ENCODE measurements at regions not wholly inside any gene's neighbourhood (a gene's known extent, or its start where the extent isn't known, plus 50 kb on each side); places are given as distances from the start of the nearest gene placed in this dataset.

- H3K9me3 ChIP-seq (ENCODE audit: insufficient read depth, low read length): no peaks in the 10 kb centered on the region
- peaks cover 9% of the 10 kb centered on the region for H3K4me1 ChIP-seq (ENCODE audit: low read length)
- H3K4me3 ChIP-seq (ENCODE audit: low read length): no peak overlapping the region
- no peak overlapping the region for H3K9ac ChIP-seq (ENCODE audit: low read length)
- H3K27me3 ChIP-seq (ENCODE audit: low read depth, low read length): no peaks in the 10 kb centered on the region
- H3K36me3 ChIP-seq (replicated peaks; ENCODE audit: low read depth, low read length): no peaks in the 10 kb centered on the region
- TF ChIP-seq EZH2phosphoT487 (IDR thresholded peaks at IDR 0.05; ENCODE audit: low read depth) (no peak), CTCF (IDR thresholded peaks at IDR 0.05; ENCODE audit: low read depth, low read length) (no peak)
- H3K4me2 ChIP-seq (ENCODE audit: low read length): no peak overlapping the region
- H3K79me2 ChIP-seq (ENCODE audit: low read length): no peaks in the 10 kb centered on the region
- H2AFZ ChIP-seq (ENCODE audit: low read depth, low read length): no peak overlapping the region
- no peaks in the 10 kb centered on the region for H4K20me1 ChIP-seq (ENCODE audit: insufficient read depth, low read length)
- H3K27ac ChIP-seq (ENCODE audit: low read length): no peak overlapping the region
Measured at GRCh38 chr17:63066158-63066813, 100.3 kb downstream of the TANC2 start.

GRCh38 chr17:63069245-63069644 lies 103.2 kb downstream of the TANC2 start:
- no peak overlapping the region for H2AFZ ChIP-seq (ENCODE audit: low read depth, low read length)
- H3K4me1 ChIP-seq (ENCODE audit: low read length): peaks cover 9% of the 10 kb centered on the region
- H3K27me3 ChIP-seq (ENCODE audit: low read depth, low read length): no peaks in the 10 kb centered on the region
- H3K9me3 ChIP-seq (ENCODE audit: insufficient read depth, low read length): no peaks in the 10 kb centered on the region
- H3K79me2 ChIP-seq (ENCODE audit: low read length): no peaks in the 10 kb centered on the region
- H3K4me3 ChIP-seq (ENCODE audit: low read length): no peak overlapping the region
- TF ChIP-seq EZH2phosphoT487 (IDR thresholded peaks at IDR 0.05; ENCODE audit: low read depth) (no peak), CTCF (IDR thresholded peaks at IDR 0.05; ENCODE audit: low read depth, low read length) (no peak)
- no peak overlapping the region for H3K4me2 ChIP-seq (ENCODE audit: low read length)
- no peaks in the 10 kb centered on the region for H4K20me1 ChIP-seq (ENCODE audit: insufficient read depth, low read length)
- no peak overlapping the region for H3K9ac ChIP-seq (ENCODE audit: low read length)
- H3K36me3 ChIP-seq (replicated peaks; ENCODE audit: low read depth, low read length): no peaks in the 10 kb centered on the region
- H3K27ac ChIP-seq (ENCODE audit: low read length): no peak overlapping the region

GRCh38 chr17:63070031-63070430 lies 104.0 kb downstream of the TANC2 start:
- no peaks in the 10 kb centered on the region for H3K79me2 ChIP-seq (ENCODE audit: low read length)
- TF ChIP-seq CTCF (IDR thresholded peaks at IDR 0.05; ENCODE audit: low read depth, low read length) (no peak), EZH2phosphoT487 (IDR thresholded peaks at IDR 0.05; ENCODE audit: low read depth) (no peak)
- no peak overlapping the region for H3K27ac ChIP-seq (ENCODE audit: low read length)
- H3K9me3 ChIP-seq (ENCODE audit: insufficient read depth, low read length): no peaks in the 10 kb centered on the region
- H3K36me3 ChIP-seq (replicated peaks; ENCODE audit: low read depth, low read length): no peaks in the 10 kb centered on the region
- no peak overlapping the region for H3K4me2 ChIP-seq (ENCODE audit: low read length)
- peaks cover 9% of the 10 kb centered on the region for H3K4me1 ChIP-seq (ENCODE audit: low read length)
- H3K27me3 ChIP-seq (ENCODE audit: low read depth, low read length): no peaks in the 10 kb centered on the region
- no peak overlapping the region for H3K9ac ChIP-seq (ENCODE audit: low read length)
- H2AFZ ChIP-seq (ENCODE audit: low read depth, low read length): no peak overlapping the region
- no peak overlapping the region for H3K4me3 ChIP-seq (ENCODE audit: low read length)
- H4K20me1 ChIP-seq (ENCODE audit: insufficient read depth, low read length): no peaks in the 10 kb centered on the region

GRCh38 chr17:63071797-63072196 lies 105.8 kb downstream of the TANC2 start:
- Histone ChIP-seq H3K4me1 (ENCODE audit: low read length) (peaks cover 9% of the 10 kb centered on the region), H3K27me3 (ENCODE audit: low read depth, low read length) (no peaks in the 10 kb centered on the region), H3K9me3 (ENCODE audit: insufficient read depth, low read length) (no peaks in the 10 kb centered on the region), H3K79me2 (ENCODE audit: low read length) (no peaks in the 10 kb centered on the region), H3K27ac (ENCODE audit: low read length) (no peak overlapping the region), H3K4me2 (ENCODE audit: low read length) (no peak overlapping the region), H2AFZ (ENCODE audit: low read depth, low read length) (no peak overlapping the region), H3K36me3 (replicated peaks; ENCODE audit: low read depth, low read length) (no peaks in the 10 kb centered on the region), H3K4me3 (ENCODE audit: low read length) (no peak overlapping the region), H3K9ac (ENCODE audit: low read length) (no peak overlapping the region), H4K20me1 (ENCODE audit: insufficient read depth, low read length) (no peaks in the 10 kb centered on the region)
- TF ChIP-seq EZH2phosphoT487 (IDR thresholded peaks at IDR 0.05; ENCODE audit: low read depth) (no peak), CTCF (IDR thresholded peaks at IDR 0.05; ENCODE audit: low read depth, low read length) (no peak)

Data from OCI-LY3 (cell line).